HG02884 (cell line): ENCODE measurements at regions not wholly inside any gene's neighbourhood (a gene's known extent, or its start where the extent isn't known, plus 50 kb on each side); places are given as distances from the start of the nearest gene placed in this dataset.

Experiments
- ATAC-seq: cut with Tn5 transposase; IDR thresholded peaks from one replicate; pipeline ENCODE4 v1.9.1; 2021; ENCODE audit warnings: mild to moderate bottlenecking, moderate library complexity; ENCODE audit not compliant: unreplicated experiment

DNA sequence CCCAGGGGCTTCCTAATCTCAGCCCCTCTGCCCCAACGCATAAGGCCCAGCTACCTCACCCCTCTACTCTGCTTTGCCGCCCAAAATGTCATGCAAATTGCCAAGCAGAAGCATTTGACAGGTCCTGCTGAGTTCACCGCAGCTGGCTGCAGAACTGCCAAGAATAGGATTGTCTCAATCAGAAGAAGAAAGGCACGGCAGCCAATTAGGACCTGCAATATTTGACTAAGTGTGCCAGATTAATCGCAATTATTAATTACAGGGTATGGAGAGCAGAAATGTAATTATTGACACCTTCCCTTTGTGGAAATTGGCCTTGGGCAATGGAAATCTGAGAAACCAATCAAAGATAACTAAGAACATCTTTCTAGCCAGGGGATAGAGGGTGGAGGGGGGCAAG is 318.6 kb downstream of the LRFN2 start:
- no peak for ATAC-seq

DNA sequence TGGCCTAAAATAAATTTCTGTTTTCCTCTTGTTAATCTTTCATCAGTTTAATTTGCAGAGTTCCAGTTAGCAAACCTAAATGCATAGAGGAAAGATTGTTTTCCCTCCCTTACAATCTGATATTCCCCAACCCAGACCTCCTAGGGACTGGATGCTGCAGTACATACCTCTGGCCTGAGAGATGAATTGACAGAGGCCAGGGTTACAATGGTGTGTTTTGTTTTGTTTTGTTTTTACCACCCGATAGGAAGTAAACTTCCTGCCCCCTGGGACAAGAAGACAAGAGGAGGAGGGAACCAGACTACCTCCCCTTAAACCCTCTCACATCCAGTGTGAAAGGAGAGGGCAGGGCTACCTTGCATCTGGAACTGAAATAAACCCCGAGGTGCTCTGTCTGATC is 319.0 kb downstream of the LRFN2 start:
- ATAC-seq, result no peak

DNA sequence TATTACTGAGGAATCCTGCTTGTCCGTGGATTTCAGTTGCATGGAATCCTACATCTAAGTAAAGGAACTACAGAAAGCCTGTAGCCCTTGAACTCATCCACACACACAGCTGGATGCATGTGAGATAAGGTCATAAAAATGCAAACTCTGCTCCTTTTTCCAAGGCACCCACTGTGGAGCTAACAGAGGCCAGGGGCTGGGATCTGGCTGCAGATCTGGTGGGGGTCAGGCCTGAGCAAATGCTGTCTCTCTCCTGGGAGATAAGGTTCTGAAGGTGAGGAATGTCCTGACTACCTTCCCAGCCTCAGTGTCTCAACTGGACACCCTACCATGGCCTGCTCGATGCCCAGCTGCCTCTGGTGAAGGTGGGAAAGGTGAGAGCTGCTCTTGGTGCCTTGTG is 321.5 kb downstream of the LRFN2 start:
- ATAC-seq, result no peak

DNA sequence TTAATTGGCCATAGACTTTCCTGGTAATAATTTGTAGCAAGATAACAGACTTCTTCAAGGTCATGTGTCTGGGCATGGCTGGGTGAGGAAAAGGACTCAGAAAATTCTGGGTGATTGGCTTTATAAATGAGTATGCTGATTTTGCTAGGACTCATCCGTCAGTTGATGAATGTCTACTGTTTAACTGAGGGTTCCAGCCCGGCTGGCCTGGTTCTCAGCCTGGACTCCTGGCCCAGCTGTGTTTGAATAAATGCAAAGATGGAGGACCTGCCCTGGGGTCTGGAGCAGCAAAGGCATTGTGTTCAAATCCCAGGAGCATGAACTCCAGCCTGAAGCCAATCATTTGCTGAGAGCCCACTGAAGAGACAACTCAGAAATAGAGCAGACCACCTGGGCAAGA is 323.2 kb downstream of the LRFN2 start:
- ATAC-seq, result no peak

DNA sequence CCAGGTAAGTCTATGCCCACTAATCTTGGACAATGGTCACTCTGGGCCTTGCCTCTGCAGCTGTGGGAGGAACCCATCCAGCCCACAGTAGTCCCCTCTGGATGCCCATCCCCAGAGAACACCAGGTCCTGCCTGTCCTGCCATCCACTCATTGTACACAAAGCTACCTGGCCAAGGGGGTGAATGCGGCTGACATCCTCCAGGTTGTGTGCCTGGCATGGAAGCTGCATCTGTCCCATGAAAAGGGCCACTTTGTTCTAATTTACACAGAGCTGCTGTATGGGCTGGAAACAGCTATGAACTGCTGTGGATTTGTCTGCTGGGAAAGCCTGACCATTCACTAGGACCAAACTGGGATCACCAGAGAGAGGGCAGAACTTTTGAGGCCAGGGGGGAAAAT is 324.8 kb downstream of the LRFN2 start:
- ATAC-seq, result no peak

DNA sequence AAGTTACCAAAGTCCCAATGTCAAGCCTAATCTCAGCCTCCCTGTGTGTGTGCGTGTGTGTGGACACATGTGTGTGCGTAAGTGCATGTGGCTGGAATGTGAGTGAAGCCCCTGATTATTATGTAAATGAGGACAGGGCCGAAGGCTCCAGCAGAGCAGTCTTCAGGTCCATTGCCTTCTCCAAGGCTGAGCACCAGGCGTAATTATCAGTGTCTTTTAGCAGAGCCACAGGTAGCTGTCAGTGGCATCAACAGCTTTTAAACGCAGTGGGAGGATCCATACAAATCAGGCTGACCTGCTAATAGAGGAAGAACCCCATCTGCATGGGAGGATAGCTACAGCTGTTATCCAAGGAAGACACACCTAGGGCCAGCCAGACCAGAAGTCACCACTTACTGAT is 324.3 kb upstream of the MOCS1 start:
- no peak for ATAC-seq

DNA sequence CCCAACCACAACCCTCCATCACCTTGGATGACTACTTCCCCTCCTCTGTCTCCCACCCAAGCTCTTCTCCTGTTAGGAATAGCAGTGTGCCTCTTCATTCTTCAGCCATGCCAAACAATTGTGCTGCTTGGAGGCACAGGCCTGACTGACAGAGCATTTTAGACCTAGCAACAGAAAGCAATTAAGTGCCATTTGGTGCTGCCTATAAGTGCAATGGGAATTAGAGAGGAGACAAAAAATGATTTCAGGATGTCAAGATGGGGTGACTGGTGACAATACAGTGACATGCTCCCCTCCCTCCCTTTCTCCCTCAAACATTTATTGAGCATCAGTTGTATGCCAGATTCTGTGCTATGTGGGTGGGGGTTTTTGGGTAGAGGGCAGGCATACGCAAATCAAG is 322.6 kb upstream of the MOCS1 start:
- ATAC-seq, result no peak

DNA sequence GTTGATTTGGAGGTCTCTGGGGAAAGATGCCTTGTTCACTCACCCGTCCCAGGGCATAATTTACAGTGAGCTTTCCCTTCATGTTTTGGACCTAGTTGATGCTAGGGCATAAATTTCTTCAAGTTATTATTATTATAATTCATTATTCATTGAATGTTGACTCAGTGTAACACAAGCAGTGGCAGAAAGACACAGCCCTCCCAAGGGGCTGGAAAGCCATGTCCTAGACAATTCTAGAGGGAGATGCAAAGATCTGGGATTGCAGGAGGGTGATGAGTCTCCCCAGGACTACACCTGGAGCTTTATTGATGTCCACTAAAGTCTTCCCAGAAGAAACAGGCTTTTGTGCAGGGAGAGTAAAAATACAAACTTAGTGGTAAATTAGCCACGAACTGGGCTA is 322.0 kb upstream of the MOCS1 start:
- no peak for ATAC-seq

DNA sequence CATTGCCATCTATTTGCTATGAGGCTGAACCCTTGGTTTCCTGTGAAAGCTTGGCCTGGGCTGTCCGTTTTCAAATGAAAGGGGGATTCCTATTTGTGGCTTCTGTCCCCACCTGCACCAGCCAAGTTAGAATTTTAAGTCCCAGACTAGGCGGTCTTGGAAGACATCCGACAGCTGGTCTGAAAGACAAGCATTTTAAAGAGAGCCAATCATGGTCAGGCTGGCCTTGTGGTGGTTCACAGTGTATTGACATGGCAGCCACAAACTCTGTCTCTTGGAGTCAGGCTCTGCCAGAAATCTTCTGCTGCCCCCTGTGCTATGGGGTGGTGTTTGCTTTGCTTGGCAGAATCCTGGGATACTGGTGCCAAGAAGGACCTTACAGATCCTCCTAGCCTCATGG is 319.2 kb upstream of the MOCS1 start:
- no peak for ATAC-seq

DNA sequence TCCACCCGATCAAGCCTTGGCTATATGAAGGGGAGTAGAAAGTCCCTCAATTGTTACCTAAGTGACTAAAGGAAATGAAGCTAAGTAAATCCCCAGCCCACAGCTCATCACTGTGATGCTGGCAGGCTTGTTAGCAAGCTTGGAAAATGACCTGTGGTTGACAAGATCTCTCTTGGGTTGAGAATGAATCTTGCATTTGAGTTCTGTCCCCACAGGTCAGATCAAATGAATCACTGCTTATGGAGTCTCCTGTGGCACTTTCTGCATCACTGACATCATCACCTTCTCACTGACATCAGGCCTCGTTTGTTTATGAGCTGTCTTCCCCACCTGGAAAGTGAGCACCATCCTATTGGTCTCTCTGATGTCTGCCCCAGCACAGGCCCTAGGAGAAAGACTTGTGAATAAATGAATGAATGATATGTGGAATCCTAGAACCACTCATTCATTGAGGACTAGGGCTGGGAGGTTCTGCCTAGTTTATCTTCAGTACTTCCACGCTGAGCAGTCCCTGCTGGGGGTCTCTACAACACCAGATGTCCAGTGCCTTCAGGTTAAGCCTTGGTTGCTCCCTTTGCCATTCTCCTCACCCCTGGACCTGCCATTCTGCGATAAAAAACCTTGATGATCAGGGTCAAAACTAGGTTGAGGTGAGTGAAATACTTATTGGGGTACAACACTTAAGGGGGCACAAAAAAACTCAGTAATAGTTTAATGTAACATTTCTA is 318.4 kb upstream of the MOCS1 start:
- ATAC-seq, result no peak

DNA sequence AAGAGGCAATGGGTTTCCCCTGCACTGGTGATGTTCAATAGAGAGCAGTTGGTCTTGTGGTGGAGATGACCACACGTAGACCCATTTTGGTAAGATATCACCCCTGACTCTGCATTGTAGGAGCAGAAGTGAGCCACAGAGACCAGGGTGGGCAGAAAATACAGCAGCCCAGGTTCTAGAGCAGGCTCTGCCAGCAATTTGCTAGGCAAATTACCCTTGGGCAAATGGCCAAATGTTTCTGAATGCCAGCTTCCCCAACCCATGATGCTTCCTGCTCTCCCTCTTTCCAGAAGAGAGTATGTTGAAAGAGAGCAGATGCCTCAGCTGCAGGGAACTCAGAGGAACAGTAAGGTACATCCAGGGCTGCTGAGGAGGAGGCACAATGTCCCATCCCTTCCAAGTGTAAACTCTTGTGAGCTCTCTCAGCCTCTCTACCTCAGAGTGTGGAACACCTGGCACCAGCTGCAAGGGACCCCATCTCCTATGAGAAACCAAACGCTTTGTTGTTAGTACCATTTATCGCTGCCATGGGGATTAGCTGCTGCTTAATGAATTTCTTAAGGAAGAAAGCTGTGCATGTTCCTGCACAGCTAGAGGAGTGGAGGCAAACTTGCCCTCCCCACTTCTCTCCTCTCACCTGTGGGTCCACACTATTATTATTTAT is 317.5 kb upstream of the MOCS1 start:
- ATAC-seq, result no peak

DNA sequence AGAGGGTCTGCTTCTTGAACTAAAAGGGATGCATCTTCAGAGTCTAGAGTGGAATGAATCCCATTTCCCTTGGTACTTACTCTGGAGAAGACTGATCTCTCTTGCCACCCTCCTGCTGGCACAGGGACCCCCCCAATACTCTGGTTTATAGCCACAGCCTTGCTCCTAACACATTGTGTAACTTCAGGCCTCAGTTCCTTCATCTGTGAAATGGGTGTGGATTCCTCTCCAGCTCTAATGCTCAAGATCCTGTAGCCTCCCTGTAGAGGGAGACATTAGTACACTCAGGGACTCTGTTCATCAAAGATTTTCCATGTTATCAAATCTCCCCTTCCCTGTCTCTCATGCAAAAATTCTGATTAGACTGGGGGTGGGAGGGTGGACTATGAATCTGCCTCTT is 315.7 kb upstream of the MOCS1 start:
- no peak for ATAC-seq

DNA sequence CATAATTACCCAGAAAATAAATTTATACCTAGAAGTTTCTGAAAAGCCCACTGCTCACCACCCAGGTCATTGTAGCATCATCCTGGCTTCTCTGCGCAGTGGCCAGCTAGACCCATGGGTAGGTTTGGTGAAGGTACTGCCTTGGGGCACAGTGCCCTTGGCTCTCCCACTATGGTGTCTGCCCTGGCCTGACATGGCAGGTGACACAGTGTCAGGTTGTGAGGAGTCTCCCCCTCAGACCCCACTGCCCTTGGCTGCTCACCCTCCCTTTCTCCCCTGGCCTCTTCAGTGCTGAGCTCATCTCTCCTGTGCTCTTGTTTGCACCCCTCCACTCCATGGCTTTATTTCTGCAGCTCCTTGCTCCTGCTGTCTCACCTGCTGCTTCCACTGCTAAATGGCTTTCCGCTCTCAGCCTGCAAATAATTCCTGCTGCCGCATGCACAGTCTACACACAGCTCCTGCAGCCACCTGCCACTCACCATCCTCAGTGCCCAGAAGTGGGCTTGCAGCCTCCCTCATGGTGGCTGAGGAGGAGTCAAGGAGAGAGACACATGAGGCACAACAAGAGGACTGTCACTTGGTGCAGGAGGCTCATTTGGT is 313.4 kb upstream of the MOCS1 start:
- no peak for ATAC-seq

DNA sequence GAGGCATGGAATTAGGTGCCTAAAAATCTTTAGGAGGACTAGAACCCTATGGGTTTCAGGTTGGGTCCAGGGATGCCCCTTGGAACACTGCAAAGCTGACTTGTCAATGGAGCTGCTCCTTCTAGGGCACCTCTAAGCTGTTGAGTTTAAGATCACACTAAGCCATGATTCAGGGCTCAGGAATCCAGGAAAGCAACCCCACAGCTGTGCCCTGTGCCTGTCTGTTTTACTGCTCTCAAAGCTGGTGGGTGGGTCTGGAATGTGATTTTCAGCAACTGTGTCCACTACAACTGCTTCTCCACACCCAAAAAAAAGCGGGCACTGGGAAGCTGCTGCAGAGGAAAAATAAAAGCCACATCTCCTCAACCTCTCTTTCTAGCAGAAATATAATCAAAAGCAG is 310.4 kb upstream of the MOCS1 start:
- no peak for ATAC-seq

DNA sequence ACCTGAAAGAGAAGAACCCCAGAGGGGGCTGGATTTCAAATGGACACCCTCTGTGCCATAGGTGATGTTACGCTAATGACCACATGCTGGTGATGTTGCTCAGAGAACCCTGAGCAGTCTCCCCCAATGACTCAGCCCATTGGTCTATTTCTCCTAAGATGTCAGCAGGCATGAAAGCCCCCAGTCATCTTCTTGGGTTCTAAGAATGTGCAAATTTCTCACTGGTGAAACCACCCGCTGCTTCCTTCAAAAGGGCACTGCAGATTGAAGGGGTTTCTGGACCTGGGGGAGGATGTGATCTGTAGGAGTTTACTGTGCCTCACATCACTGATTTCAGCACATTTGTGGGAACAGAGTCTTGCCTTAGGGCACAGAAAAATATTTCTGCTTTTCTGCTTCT is 298.4 kb upstream of the MOCS1 start:
- no peak for ATAC-seq

DNA sequence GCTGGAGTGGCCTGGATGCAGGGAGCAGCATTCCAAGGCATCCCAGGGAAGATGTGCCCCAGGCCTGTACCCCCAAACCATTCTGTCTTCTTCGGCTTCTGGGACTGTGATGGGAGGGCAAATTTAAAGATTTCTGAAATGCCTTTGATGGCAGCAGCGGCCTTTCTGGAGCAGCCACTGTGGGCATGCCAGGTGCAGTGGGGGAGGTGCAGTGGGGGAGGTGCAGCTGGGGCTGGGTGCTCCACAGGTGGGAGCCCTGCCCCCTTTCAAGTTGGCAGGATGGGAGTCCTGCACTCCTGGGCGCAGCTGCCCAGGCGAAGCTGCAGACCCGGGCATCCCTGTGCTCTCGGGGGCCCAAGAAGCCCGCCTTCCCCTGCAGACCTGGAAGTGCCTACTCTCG is 293.5 kb upstream of the MOCS1 start:
- ATAC-seq, result no peak

DNA sequence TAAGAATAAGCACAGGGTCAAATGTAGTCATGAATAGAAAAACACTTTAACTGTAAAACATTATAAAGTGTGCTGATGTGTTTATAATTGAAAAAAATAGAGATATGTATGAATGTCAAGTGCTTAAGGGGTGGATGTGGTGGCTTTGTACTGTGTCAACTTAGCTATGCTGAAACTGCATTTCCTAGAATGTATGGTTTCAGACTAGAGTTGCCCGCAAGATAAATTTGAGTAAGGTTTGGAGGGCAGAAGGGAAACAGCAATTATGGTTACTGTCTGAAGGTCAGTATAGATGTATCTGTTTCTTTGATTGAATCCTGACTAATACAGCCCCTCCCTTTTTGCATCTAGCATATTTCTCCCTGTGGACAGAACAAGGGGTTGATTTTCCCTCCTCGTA is 288.1 kb upstream of the MOCS1 start:
- ATAC-seq, result no peak

DNA sequence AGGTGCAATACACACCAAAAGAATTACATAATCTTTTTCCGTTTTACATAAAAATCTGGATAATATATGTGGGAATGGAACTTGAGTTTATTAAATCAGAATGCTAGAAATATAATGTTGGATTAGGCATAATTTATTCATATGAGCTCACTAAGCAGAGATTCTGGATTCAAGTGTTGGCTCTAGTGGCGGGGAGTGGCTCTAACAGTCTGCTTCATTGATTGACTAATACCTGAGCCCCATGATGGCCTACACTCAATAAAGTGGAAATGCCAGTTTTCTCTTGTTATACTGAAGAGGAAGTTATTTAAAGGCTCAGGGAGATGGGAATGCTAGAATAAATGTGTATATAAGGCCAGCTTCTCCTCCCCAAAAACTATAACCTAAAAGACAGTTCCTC is 285.5 kb upstream of the MOCS1 start:
- ATAC-seq, result no peak

DNA sequence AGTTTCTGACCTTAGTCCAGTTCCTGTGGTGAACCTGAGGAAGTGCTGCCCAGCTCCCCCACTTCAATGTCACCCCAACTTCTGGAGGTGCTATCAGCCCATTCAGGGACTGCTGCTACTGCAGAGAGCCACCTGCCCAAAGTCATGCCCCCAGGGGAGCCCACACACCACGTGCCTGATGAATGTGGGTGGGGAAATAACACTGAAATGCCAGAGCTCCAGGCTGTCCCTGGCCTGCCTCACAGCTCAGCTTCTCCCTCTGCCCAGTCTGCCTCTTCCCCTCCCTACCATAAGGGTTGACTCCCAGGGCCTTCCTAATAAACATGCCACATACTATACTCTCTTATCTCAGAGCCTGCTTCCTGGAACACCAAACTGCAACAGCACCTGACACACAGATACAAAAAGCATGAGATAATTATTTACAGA is 276.4 kb upstream of the MOCS1 start:
- no peak for ATAC-seq

DNA sequence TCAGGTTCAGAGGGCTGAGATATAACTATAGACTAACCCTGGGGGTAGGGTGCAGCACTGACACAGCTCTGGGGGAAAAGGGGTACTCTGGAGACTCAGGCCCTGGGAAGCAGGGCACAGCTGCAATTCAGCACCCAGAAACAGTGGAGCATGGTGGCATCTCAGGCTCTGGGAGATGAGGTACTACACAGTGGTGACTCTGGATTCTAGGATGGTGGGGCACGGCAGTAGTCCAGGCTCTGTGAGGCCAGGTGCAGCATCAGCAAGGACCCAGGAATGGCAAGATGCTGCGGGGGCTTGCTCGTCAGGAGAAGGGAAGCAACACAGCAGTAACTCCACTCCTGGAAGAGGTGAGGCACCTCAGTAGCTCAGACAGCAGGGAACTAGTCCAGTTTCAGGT is 271.5 kb upstream of the MOCS1 start:
- no peak for ATAC-seq

DNA sequence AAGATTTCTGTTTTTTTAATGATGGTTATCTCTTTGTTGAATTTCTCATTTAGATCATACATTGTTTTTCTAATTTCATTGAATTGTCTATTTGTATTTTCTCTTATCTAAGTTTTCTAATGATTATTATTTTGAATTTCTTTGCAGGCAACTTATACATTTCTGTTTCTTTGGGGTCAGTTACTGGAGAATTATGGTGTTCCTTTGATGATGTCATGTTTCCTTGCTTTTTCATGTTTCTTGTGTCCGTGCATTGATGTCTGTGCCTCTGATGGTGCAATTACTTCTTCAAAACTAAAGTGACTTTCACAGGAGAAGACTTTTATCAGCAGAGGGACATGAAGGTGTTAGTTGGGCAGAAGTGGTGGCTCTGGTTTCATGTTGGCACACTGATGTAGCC is 270.7 kb upstream of the MOCS1 start:
- no peak for ATAC-seq

DNA sequence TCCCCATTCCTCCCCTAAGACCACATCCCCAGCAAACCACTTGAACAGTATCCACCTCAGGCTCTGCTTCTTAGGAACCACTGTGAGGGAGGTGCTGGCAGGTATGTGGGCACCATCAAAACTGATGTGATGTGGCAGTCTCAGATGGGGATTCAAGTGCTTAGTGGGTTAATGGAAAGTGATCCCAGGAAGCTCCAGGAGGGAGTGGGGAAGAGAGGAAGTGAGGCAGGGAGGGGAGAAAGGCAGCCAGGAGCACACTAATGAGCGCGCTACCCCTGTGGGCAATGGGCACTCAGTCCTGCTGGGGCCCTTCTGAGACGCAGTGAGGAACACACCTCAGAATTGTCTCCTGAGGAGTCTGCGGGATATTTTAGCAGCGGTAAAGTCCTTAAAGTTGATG is 263.1 kb upstream of the MOCS1 start:
- ATAC-seq, result no peak

DNA sequence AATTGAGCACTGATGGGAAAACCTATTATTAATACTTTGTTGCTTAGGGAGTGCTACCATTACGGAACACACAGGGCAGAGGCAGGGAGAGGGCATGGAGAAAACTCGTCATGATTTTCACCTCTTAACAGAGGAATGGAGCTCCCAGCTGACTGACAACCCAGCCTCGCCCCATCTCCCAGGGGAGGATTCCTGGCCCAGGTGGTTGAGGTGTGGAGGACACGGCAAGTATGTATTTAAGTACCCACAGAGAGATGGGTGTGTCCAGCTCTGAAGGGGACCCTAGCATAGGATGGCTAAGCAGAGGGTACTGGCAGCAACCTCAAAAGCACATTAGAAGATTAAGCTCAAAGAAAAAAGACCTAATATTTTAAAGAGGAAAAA is 261.9 kb upstream of the MOCS1 start:
- no peak for ATAC-seq
